DND-41 (cell line): ENCODE measurements at regions not wholly inside any gene's neighbourhood (a gene's known extent, or its start where the extent isn't known, plus 50 kb on each side); places are given as distances from the start of the nearest gene placed in this dataset.

Source experiments
- ATAC-seq: fragments of 200-7000 bp; cut with Tn5 transposase; 3 replicates; pipeline ENCODE4 v1.9.1; 2021; ENCODE audit warnings: low read depth; ENCODE audit not compliant: insufficient read depth
- DNase-seq: peaks from one replicate; pipeline ENCODE4 v3.0.0-alpha.2; 2020
- H2AFZ ChIP-seq: 2 replicates; pipeline ENCODE4 v1.6.0; 2012; ENCODE audit warnings: low read depth, low read length
- H3K27ac ChIP-seq: 2 replicates; pipeline ENCODE4 v1.5.1; 2012; ENCODE audit warnings: low read length, inconsistent platforms
- H3K27me3 ChIP-seq: fragments of 200-600 bp; sonication (generic); 2 replicates; pipeline ENCODE4 v1.6.0; 2012; ENCODE audit warnings: low read length, mild to moderate bottlenecking, inconsistent platforms; ENCODE audit not compliant: insufficient read depth, poor library complexity
- H3K36me3 ChIP-seq: 2 replicates; pipeline ENCODE4 v1.5.1; 2012; ENCODE audit warnings: low read length, inconsistent platforms; ENCODE audit not compliant: insufficient read depth
- H3K4me1 ChIP-seq: 2 replicates; pipeline ENCODE4 v1.5.1; 2012; ENCODE audit warnings: mild to moderate bottlenecking, low read length; ENCODE audit not compliant: insufficient read depth
- H3K4me2 ChIP-seq: 2 replicates; pipeline ENCODE4 v1.6.0; 2012; ENCODE audit warnings: mild to moderate bottlenecking, moderate library complexity, low read length, inconsistent platforms; ENCODE audit not compliant: insufficient read depth
- H3K4me3 ChIP-seq, 2 experiments: fragments of 200-600 bp in 1 of 2; shearing (Covaris generic) in 1 of 2; 2 replicates each; pipeline ENCODE4 v1.5.1; 2012 to 2016; ENCODE audit warnings: inconsistent platforms in 2 of 2, low read length in 2 of 2, mild to moderate bottlenecking in 2 of 2, low read depth in 1 of 2, moderate library complexity in 1 of 2
- H3K79me2 ChIP-seq: 2 replicates; pipeline ENCODE4 v1.6.0; 2012; ENCODE audit warnings: low read length, inconsistent platforms; ENCODE audit not compliant: insufficient read depth
- H3K9ac ChIP-seq: 2 replicates; pipeline ENCODE4 v1.6.0; 2012; ENCODE audit warnings: low read depth, mild to moderate bottlenecking, inconsistent platforms, low read length, moderate library complexity
- H3K9me3 ChIP-seq: 2 replicates; pipeline ENCODE4 v1.5.1; 2012; ENCODE audit warnings: low read length, moderate library complexity, mild to moderate bottlenecking, inconsistent platforms; ENCODE audit not compliant: insufficient read depth, severe bottlenecking
- H4K20me1 ChIP-seq: 2 replicates; pipeline ENCODE4 v1.6.0; 2012; ENCODE audit warnings: low read length; ENCODE audit not compliant: insufficient read depth
- CTCF ChIP-seq: IDR thresholded peaks from 2 replicates; pipeline ENCODE4 v1.5.1; 2012; ENCODE audit warnings: borderline replicate concordance, low read length, moderate library complexity, mild to moderate bottlenecking; ENCODE audit not compliant: poor library complexity, severe bottlenecking; ENCODE audit errors: extremely low read depth
- EZH2 ChIP-seq: IDR thresholded peaks from 3 replicates; pipeline ENCODE4 v1.6.1; 2012; ENCODE audit warnings: borderline replicate concordance, low read depth, mild to moderate bottlenecking, moderate library complexity, low read length, inconsistent platforms; ENCODE audit not compliant: severe bottlenecking

DNA sequence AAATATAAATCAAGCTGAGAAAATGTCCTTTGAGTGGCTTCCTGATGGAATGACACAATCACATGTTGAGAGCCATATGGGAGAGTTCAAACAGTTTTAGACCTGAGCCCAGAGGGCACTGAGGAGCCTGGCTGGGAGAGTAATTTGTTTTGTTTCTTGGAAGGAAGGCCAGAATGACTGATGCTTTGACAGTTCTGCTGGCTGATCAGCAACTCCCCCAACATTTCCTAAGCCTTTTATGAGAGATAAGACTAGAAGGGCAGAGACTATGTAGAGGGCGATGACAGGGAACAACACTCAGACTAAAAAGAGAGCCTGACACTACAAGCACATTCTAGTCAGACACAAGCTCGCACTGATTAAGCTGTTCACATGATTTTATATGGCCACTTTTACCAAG, 169.2 kb downstream of the COX7C start:
- H3K36me3 ChIP-seq = no peaks in the 10 kb centered on the region
- TF ChIP-seq EZH2 (no peak), CTCF (no peak)
- H3K9ac ChIP-seq = no peak overlapping the region
- H3K79me2 ChIP-seq = no peaks in the 10 kb centered on the region
- H4K20me1 ChIP-seq = no peaks in the 10 kb centered on the region
- no peak overlapping the region for H3K27ac ChIP-seq
- no peaks in the 10 kb centered on the region for H3K4me1 ChIP-seq
- H3K4me2 ChIP-seq = no peak overlapping the region
- no peak overlapping the region for H3K4me3 ChIP-seq
- H3K27me3 ChIP-seq = no peaks in the 10 kb centered on the region
- no peak for ATAC-seq
- no peaks in the 10 kb centered on the region for H3K9me3 ChIP-seq
- no peak for DNase-seq
- no peak overlapping the region for H2AFZ ChIP-seq

DNA sequence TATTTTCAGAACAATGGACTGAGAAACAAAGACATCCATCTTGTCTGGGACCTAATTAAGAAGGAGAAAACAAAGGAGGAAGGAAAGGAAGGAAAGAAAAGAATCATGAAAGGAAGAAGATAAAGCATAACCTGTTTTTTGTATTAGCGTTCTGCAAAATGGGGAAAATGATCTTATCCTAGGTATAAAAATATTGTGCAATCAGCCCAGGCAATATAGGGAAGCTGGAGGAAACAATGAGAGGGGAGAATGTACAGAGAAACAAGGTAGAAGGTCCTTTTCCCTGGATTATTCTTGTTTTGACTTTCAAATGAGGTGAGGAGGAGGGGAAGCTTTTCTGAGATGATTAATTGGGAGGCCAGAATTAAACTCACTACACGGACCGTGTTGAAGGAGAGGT, 177.9 kb downstream of the COX7C start:
- H3K9ac ChIP-seq = no peak overlapping the region
- TF ChIP-seq EZH2 (no peak), CTCF (no peak)
- no peaks in the 10 kb centered on the region for H3K27me3 ChIP-seq
- no peaks in the 10 kb centered on the region for H3K9me3 ChIP-seq
- H3K36me3 ChIP-seq = no peaks in the 10 kb centered on the region
- H3K79me2 ChIP-seq = no peaks in the 10 kb centered on the region
- H3K4me3 ChIP-seq = no peak overlapping the region
- no peak for ATAC-seq
- H4K20me1 ChIP-seq = no peaks in the 10 kb centered on the region
- no peak overlapping the region for H2AFZ ChIP-seq
- no peaks in the 10 kb centered on the region for H3K4me1 ChIP-seq
- H3K27ac ChIP-seq = no peak overlapping the region
- H3K4me2 ChIP-seq = no peak overlapping the region
- no peak for DNase-seq

DNA sequence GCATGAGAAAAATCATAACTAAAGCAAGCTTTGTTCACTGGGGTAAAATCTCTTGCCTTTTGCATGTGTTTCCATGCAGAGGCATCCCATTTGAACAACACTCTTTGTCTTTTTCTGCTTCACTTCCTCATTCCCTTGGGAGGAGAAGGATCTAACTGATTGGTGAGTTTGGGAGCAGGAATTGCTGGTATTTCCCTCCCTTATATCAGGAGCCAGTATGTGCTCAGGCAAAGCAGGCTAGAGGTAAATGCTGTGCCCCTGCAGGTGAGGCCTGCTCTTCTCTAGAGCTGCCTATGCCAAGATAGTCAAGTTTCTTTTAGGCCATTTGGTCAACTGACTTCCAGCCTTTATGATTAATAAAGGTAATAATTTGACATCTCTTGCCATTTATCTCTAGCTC, 179.9 kb downstream of the COX7C start:
- Histone ChIP-seq H3K4me3 (no peak overlapping the region), H4K20me1 (no peaks in the 10 kb centered on the region), H3K79me2 (no peaks in the 10 kb centered on the region), H3K4me1 (no peaks in the 10 kb centered on the region), H3K4me2 (no peak overlapping the region), H3K36me3 (no peaks in the 10 kb centered on the region), H3K27me3 (no peaks in the 10 kb centered on the region), H3K27ac (no peak overlapping the region), H3K9ac (no peak overlapping the region), H3K9me3 (no peaks in the 10 kb centered on the region), H2AFZ (no peak overlapping the region)
- ATAC-seq (no peak), DNase-seq (no peak)
- TF ChIP-seq EZH2 (no peak), CTCF (no peak)

DNA sequence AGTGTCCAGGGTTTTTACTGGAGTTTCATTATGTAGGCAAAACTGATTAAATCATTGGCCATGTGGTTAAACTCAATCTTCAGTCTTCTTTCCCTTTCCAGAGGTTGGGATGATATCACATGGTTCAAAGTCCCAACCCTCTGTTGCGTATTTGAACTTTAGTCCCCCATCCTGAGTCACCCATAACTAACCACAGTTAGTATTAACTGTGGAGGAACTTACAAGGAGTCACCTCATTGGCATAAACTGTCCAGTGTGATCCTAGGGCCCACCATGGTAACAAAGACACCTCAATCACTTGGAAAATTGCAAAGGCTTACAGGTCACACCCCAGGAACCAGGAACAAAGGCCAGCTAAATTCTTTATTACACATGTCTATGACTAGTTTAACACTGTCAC, 188.5 kb downstream of the COX7C start:
- ATAC-seq = no peak
- Histone ChIP-seq H3K9ac (no peak overlapping the region), H3K79me2 (no peaks in the 10 kb centered on the region), H3K27ac (no peak overlapping the region), H3K4me2 (no peak overlapping the region), H3K27me3 (no peaks in the 10 kb centered on the region), H3K9me3 (no peaks in the 10 kb centered on the region), H4K20me1 (no peaks in the 10 kb centered on the region), H3K4me3 (no peak overlapping the region), H2AFZ (no peak overlapping the region), H3K4me1 (no peaks in the 10 kb centered on the region), H3K36me3 (no peaks in the 10 kb centered on the region)
- TF ChIP-seq EZH2 = no peak
- TF ChIP-seq CTCF = no peak
- DNase-seq = no peak
